Astrocyte (in vitro differentiated cells and primary cell): ENCODE measurements at regions not wholly inside any gene's neighbourhood (a gene's known extent, or its start where the extent isn't known, plus 50 kb on each side); places are given as distances from the start of the nearest gene placed in this dataset.
"Not testable (repeated sequence)": the region's sequence is repeated elsewhere in the genome, so short reads cannot be mapped to it uniquely, and the experiment has no call there.

Experiments
- DNase-seq: peaks from one replicate; pipeline ENCODE4 v3.0.0-alpha.2; 2010; ENCODE audit warnings: low read depth
- FAIRE-seq: peaks from 2 replicates; lab custom pipeline; 2011; peaks lifted over from hg19 to GRCh38; lab: Jason Lieb, UNC
- H2AFZ ChIP-seq: 2 replicates; pipeline ENCODE4 v1.6.0; 2012; ENCODE audit warnings: low read depth, low read length, inconsistent platforms
- H3K27ac ChIP-seq: 2 replicates; pipeline ENCODE4 v1.5.1; 2011; ENCODE audit warnings: low read depth, low read length, inconsistent platforms
- H3K27me3 ChIP-seq: 2 replicates; pipeline ENCODE4 v1.6.0; 2011; ENCODE audit warnings: low read length, inconsistent platforms; ENCODE audit not compliant: insufficient read depth
- H3K36me3 ChIP-seq: 2 replicates; pipeline ENCODE4 v1.5.1; 2011; ENCODE audit warnings: low read length, inconsistent platforms; ENCODE audit not compliant: insufficient read depth
- H3K4me1 ChIP-seq: 2 replicates; pipeline ENCODE4 v1.5.1; 2011; ENCODE audit warnings: low read length, inconsistent platforms; ENCODE audit not compliant: insufficient read depth
- H3K4me2 ChIP-seq: 2 replicates; pipeline ENCODE4 v1.6.0; 2012; ENCODE audit warnings: low read length, inconsistent platforms
- H3K4me3 ChIP-seq: 2 replicates; pipeline ENCODE4 v1.5.1; 2011; ENCODE audit warnings: low read depth, mild to moderate bottlenecking, low read length, inconsistent platforms; ENCODE audit not compliant: insufficient read depth
- H3K79me2 ChIP-seq: 2 replicates; pipeline ENCODE4 v1.6.0; 2012; ENCODE audit warnings: mild to moderate bottlenecking, low read length, inconsistent platforms; ENCODE audit not compliant: insufficient read depth
- H3K9ac ChIP-seq: 2 replicates; pipeline ENCODE4 v1.6.0; 2012; ENCODE audit warnings: mild to moderate bottlenecking, low read length, inconsistent platforms
- H3K9me3 ChIP-seq: 2 replicates; pipeline ENCODE4 v1.5.1; 2012; ENCODE audit warnings: low read depth, mild to moderate bottlenecking, low read length, inconsistent platforms; ENCODE audit not compliant: insufficient read depth
- H4K20me1 ChIP-seq: 2 replicates; pipeline ENCODE4 v1.6.0; 2012; ENCODE audit warnings: low read length, inconsistent platforms; ENCODE audit not compliant: insufficient read depth
- H3K27ac Mint-ChIP-seq: one replicate; pipeline ENCODE4 v1.8.0; 2021; ENCODE audit warnings: mild to moderate bottlenecking, mixed read lengths; ENCODE audit not compliant: unreplicated experiment
- H3K27me3 Mint-ChIP-seq: one replicate; pipeline ENCODE4 v1.8.0; 2021; ENCODE audit warnings: low read depth, mixed read lengths; ENCODE audit not compliant: unreplicated experiment
- H3K36me3 Mint-ChIP-seq: one replicate; pipeline ENCODE4 v1.8.0; 2021; ENCODE audit warnings: low read depth, mixed read lengths; ENCODE audit not compliant: unreplicated experiment
- H3K4me1 Mint-ChIP-seq: one replicate; pipeline ENCODE4 v1.8.0; 2021; ENCODE audit warnings: low read depth, mixed read lengths; ENCODE audit not compliant: unreplicated experiment
- H3K4me3 Mint-ChIP-seq: one replicate; pipeline ENCODE4 v1.8.0; 2021; ENCODE audit warnings: mild to moderate bottlenecking, moderate library complexity, mixed read lengths; ENCODE audit not compliant: unreplicated experiment
- H3K9me3 Mint-ChIP-seq: one replicate; pipeline ENCODE4 v1.8.0; 2021; ENCODE audit warnings: mild to moderate bottlenecking, mixed read lengths; ENCODE audit not compliant: unreplicated experiment
- CTCF ChIP-seq: IDR thresholded peaks from 2 replicates; pipeline ENCODE4 v1.5.1; 2011; ENCODE audit warnings: low read depth, mild to moderate bottlenecking, inconsistent platforms, low read length, moderate library complexity; ENCODE audit not compliant: insufficient read depth
- EZH2 ChIP-seq: IDR thresholded peaks from 2 replicates; pipeline ENCODE4 v1.6.1; 2012; ENCODE audit warnings: mild to moderate bottlenecking, low read length, inconsistent platforms; ENCODE audit not compliant: insufficient read depth

GRCh38 chr5:174892742-174893141, 168.4 kb downstream of the MSX2 start:
- no peak for TF ChIP-seq CTCF
- no peak for TF ChIP-seq EZH2
- Histone ChIP-seq H3K9me3 (no peaks in the 10 kb centered on the region), H3K4me3 (no peak overlapping the region), H3K79me2 (no peaks in the 10 kb centered on the region), H4K20me1 (no peaks in the 10 kb centered on the region), H2AFZ (no peak overlapping the region), H3K4me2 (no peak overlapping the region), H3K27ac (no peak overlapping the region), H3K4me1 (no peaks in the 10 kb centered on the region), H3K9ac (no peak overlapping the region), H3K27me3 (no peaks in the 10 kb centered on the region), H3K36me3 (no peaks in the 10 kb centered on the region)
- Mint-ChIP-seq H3K27me3 (peaks cover 2% of the 10 kb centered on the region), H3K36me3 (no peaks in the 10 kb centered on the region), H3K4me1 (no peaks in the 10 kb centered on the region), H3K9me3 (peaks cover 5% of the 10 kb centered on the region), H3K4me3 (no peak overlapping the region), H3K27ac (no peak overlapping the region)
- no peak for FAIRE-seq
- DNase-seq: no peak

DNA sequence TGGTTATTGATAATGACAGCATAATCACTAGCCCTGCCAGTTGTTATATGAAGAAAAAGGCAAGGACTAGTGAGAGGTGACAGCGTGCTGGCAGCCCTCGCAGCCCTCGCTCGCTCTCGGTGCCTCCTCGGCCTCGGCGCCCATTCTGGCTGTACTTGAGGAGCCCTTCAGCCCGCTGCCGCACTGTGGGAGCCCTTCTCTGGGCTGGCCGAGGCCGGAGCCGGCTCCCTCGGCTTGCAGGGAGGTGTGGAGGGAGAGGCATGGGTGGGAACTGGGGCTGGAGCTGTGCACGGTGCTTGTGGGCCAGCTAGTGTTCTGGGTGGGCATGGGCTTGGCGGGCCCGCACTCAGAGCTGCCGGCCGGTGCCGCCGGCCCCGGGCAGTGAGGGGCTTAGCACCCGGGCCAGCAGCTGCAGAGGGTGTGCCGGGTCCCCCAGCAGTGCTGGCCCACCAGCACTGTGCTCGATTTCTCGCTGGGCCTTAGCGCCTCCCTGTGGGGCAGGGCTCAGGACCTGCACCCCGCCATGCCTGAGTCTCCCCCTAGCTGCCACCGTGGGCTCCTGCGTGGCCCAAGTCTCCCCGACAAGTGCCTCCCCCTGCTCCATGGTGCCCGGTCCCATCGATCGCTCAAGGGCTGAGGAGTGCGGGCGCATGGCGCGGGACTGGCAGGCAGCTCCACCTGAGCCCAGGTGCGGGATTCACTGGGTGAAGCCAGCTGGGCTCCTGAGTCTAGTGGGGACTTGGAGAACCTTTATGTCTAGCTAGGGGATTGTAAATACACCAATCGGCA, 156.2 kb downstream of the MSX2 start:
- not testable (repeated sequence) for H3K4me3 ChIP-seq, H3K4me1 ChIP-seq, H3K9me3 ChIP-seq, H3K4me1 Mint-ChIP-seq, H3K36me3 ChIP-seq, FAIRE-seq, H3K79me2 ChIP-seq, H3K27me3 ChIP-seq, H2AFZ ChIP-seq, DNase-seq, H3K27ac ChIP-seq, H3K4me3 Mint-ChIP-seq, H3K4me2 ChIP-seq, H3K9me3 Mint-ChIP-seq, H3K27me3 Mint-ChIP-seq, H3K36me3 Mint-ChIP-seq, H4K20me1 ChIP-seq, H3K9ac ChIP-seq, H3K27ac Mint-ChIP-seq

GRCh38 chr5:174877987-174878386, 153.6 kb downstream of the MSX2 start:
- H3K4me1 Mint-ChIP-seq: no peaks in the 10 kb centered on the region
- no peak for FAIRE-seq

More at GRCh38 chr5:174877987-174878386, 153.6 kb downstream of the MSX2 start:
- no peaks in the 10 kb centered on the region for H3K27me3 ChIP-seq
- peaks cover 2% of the 10 kb centered on the region for H3K9me3 ChIP-seq
- Mint-ChIP-seq H3K27ac (no peak overlapping the region), H3K36me3 (no peaks in the 10 kb centered on the region), H3K4me3 (no peak overlapping the region), H3K27me3 (peaks cover 4% of the 10 kb centered on the region), H3K9me3 (peaks cover 9% of the 10 kb centered on the region)
- no peaks in the 10 kb centered on the region for H3K79me2 ChIP-seq
- no peak overlapping the region for H2AFZ ChIP-seq
- no peak overlapping the region for H3K27ac ChIP-seq
- H3K36me3 ChIP-seq: no peaks in the 10 kb centered on the region
- no peak for DNase-seq
- no peak overlapping the region for H3K4me2 ChIP-seq
- no peak overlapping the region for H3K9ac ChIP-seq
- TF ChIP-seq CTCF: no peak
- no peak for TF ChIP-seq EZH2
- no peaks in the 10 kb centered on the region for H3K4me1 ChIP-seq
- no peak overlapping the region for H3K4me3 ChIP-seq
- no peaks in the 10 kb centered on the region for H4K20me1 ChIP-seq
